Uterus (tissue), 2 donors: ENCODE measurements at regions not wholly inside any gene's neighbourhood (a gene's known extent, or its start where the extent isn't known, plus 50 kb on each side); places are given as distances from the start of the nearest gene placed in this dataset.

Source experiments
- POLR2A ChIP-seq, 2 donors: fragments of 450-650 bp; IDR thresholded peaks; one replicate each; pipeline ENCODE4 v1.6.1; 2016; ENCODE audit warnings: antibody characterized with exemption in 2 of 2, mild to moderate bottlenecking in 1 of 2, moderate library complexity in 1 of 2
- TF ChIP-seq, protein P1 (sequence below), 4 experiments: fragments of 200-600 bp in 2 of 4; fragments of 450-650 bp in 2 of 4; sonication (generic) in 2 of 4; IDR thresholded peaks; one replicate each; pipeline ENCODE4 v1.5.1; 2016 to 2019; ENCODE audit warnings: antibody characterized with exemption in 4 of 4, mild to moderate bottlenecking in 2 of 4, moderate library complexity in 1 of 4

DNA sequence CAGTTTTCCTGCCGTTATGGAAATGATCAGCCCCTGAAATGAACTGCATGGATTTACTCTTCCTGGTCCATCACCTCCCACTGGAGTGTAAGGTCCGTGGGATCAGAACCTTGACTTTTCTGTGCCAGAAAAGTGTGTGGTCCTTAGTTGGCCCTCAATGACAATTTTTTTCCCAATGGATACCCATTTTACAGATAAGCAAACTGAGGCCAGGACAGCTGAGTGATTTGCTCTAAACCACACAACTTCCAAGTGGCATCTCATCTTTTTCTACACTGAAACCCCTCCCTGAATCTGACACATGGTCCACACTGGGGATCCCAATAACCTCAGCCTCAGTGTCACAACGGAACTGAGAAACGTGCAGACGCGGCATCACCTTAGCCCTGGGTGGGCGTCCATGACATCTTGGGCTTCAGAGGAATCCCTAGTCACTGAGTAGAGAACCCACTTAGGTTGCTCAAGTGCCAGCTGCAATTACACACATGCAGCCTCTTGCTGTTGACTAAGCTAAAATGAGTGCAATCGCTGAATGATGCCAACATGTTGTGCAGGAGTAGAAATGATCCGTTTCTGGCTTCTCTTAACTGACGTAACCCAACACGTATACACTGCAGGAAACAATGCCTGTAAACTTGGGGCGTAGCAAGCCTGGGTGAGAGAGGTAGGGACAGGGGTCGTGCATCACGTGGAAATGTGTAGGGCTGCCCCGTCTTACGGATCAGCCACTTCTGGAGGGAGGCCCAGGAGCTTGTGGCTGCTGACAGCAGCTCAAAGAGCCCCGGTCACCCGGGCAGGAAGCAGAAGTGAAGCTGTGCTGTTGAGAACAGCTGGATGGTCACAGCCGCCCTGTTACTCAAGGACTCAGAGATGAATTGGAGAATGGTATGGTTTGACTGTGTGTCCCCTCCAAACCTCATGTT, 136.3 kb downstream of the SHANK2 start:
- TF ChIP-seq, protein P1, sequence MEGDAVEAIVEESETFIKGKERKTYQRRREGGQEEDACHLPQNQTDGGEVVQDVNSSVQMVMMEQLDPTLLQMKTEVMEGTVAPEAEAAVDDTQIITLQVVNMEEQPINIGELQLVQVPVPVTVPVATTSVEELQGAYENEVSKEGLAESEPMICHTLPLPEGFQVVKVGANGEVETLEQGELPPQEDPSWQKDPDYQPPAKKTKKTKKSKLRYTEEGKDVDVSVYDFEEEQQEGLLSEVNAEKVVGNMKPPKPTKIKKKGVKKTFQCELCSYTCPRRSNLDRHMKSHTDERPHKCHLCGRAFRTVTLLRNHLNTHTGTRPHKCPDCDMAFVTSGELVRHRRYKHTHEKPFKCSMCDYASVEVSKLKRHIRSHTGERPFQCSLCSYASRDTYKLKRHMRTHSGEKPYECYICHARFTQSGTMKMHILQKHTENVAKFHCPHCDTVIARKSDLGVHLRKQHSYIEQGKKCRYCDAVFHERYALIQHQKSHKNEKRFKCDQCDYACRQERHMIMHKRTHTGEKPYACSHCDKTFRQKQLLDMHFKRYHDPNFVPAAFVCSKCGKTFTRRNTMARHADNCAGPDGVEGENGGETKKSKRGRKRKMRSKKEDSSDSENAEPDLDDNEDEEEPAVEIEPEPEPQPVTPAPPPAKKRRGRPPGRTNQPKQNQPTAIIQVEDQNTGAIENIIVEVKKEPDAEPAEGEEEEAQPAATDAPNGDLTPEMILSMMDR (IDR thresholded peaks at IDR 0.05) = no peak
- TF ChIP-seq POLR2A (IDR thresholded peaks at IDR 0.05) = no peak
